Lung (tissue), 11 donors: ENCODE measurements at regions not wholly inside any gene's neighbourhood (a gene's known extent, or its start where the extent isn't known, plus 50 kb on each side); places are given as distances from the start of the nearest gene placed in this dataset.

Experiments used
- ATAC-seq: fragments of 200-7000 bp; cut with Tn5 transposase; one replicate; pipeline ENCODE4 v1.9.1; 2020; ENCODE audit warnings: moderate number of reproducible peaks; ENCODE audit not compliant: insufficient read depth, low FRiP score
- DNase-seq, 3 donors: peaks; one replicate each; pipeline ENCODE4 v3.0.0-alpha.2; 2013 to 2017
- H3K27ac ChIP-seq, 2 donors: one replicate each; pipeline ENCODE4 v1.5.1; 2013; ENCODE audit warnings: mild to moderate bottlenecking in 2 of 2, moderate library complexity in 2 of 2, control low read depth in 1 of 2, inconsistent platforms in 1 of 2, low read depth in 1 of 2, low read length in 1 of 2
- H3K27me3 ChIP-seq, 3 donors: one replicate each; pipeline ENCODE4 v1.5.1; 2013; ENCODE audit warnings: low read length in 2 of 3; ENCODE audit not compliant: control insufficient read depth in 3 of 3, insufficient read depth in 3 of 3
- H3K36me3 ChIP-seq, 4 donors: one replicate each; pipeline ENCODE4 v1.5.1; 2013; ENCODE audit warnings: low read length in 4 of 4, mild to moderate bottlenecking in 1 of 4, moderate library complexity in 1 of 4; ENCODE audit not compliant: control insufficient read depth in 4 of 4, insufficient read depth in 4 of 4
- H3K4me1 ChIP-seq, 5 donors: one replicate each; pipeline ENCODE4 v1.5.1; 2013; ENCODE audit warnings: low read length in 5 of 5, mild to moderate bottlenecking in 2 of 5, moderate library complexity in 1 of 5; ENCODE audit not compliant: control insufficient read depth in 5 of 5, insufficient read depth in 5 of 5
- H3K4me3 ChIP-seq: one replicate; pipeline ENCODE4 v1.5.1; 2013; ENCODE audit warnings: mild to moderate bottlenecking, control low read depth, moderate library complexity
- H3K9ac ChIP-seq, 2 donors: one replicate each; pipeline ENCODE4 v1.5.1; 2013; ENCODE audit warnings: low read length in 2 of 2, control low read depth in 1 of 2; ENCODE audit not compliant: insufficient read depth in 1 of 2
- H3K9me3 ChIP-seq, 4 donors: one replicate each; pipeline ENCODE4 v1.5.1; 2013; ENCODE audit warnings: low read length in 3 of 4, mild to moderate bottlenecking in 1 of 4, moderate library complexity in 1 of 4; ENCODE audit not compliant: control insufficient read depth in 4 of 4, insufficient read depth in 3 of 4
- CTCF ChIP-seq: IDR thresholded peaks from 2 replicates; pipeline ENCODE4 v1.5.1; 2012; ENCODE audit warnings: mild to moderate bottlenecking; ENCODE audit errors: control extremely low read depth, extremely low read depth
- WGBS, 2 donors: extraction: QIAGEN DNeasy Blood & Tissue Kit; methylation state at CpG; one replicate each; pipeline ENCODE4 v1.1.7; 2013; 5-methylcytosine and 5-hydroxymethylcytosine counted together
- donor health status: control.
- donor health status: control.
- donor health status: Bipolar disorder and iron deficiency.
- donor health status: healthy.
- donor health status: DM: yes; HTN: yes; CAD: no.

- DNase-seq, result peak; percentile 62 to 64 (median 63)
- Histone ChIP-seq H3K27me3 (peaks cover 0 to 31% (median 14%) of the 10 kb centered on the region in 3 donors), H3K9ac (no peak overlapping the region), H3K4me3 (no peak overlapping the region), H3K4me1 (no peaks in the 10 kb centered on the region), H3K36me3 (no peaks in the 10 kb centered on the region), H3K9me3 (no peaks in the 10 kb centered on the region), H3K27ac (no peak overlapping the region)
- no peak for ATAC-seq
- peak; percentile 48 for TF ChIP-seq CTCF
- WGBS, 2 donors, result 16 to 19% methylated on average over 20 of the region's 20 CpGs
Measured at GRCh38 chr1:36553591-36554322, 71.0 kb upstream of the CSF3R start.

GRCh38 chr1:36542962-36543515 is 60.3 kb upstream of the CSF3R start:
- no peak overlapping the region for H3K4me3 ChIP-seq
- H3K27me3 ChIP-seq, result peaks cover 2 to 9% (median 3%) of the 10 kb centered on the region in 3 donors
- no peak overlapping the region for H3K27ac ChIP-seq
- ATAC-seq, result no peak
- 66 to 68% methylated on average over 6 of the region's 6 CpGs for WGBS, 2 donors
- no peaks in the 10 kb centered on the region for H3K9me3 ChIP-seq
- no peak overlapping the region for H3K9ac ChIP-seq
- TF ChIP-seq CTCF, result no peak
- H3K4me1 ChIP-seq, result no peaks in the 10 kb centered on the region
- H3K36me3 ChIP-seq, result no peaks in the 10 kb centered on the region
- DNase-seq, result no peak

- H3K36me3 ChIP-seq, result no peaks in the 10 kb centered on the region
- H3K27ac ChIP-seq, result no peak overlapping the region
- no peaks in the 10 kb centered on the region for H3K9me3 ChIP-seq
- no peak overlapping the region for H3K9ac ChIP-seq
- no peak for TF ChIP-seq CTCF
- no peak overlapping the region for H3K4me3 ChIP-seq
- DNase-seq (peak in 1 of 3 donors; percentile 5), ATAC-seq (no peak)
- H3K27me3 ChIP-seq, result peaks cover 2 to 9% (median 3%) of the 10 kb centered on the region in 3 donors
- whole genome bisulfite sequencing, 2 donors, result 54 to 59% methylated on average over 13 of the region's 13 CpGs
- H3K4me1 ChIP-seq, result no peaks in the 10 kb centered on the region
Measured at GRCh38 chr1:36542024-36542961, 59.6 kb upstream of the CSF3R start.
